Glomerular endothelial cell (primary cell): ENCODE measurements at regions not wholly inside any gene's neighbourhood (a gene's known extent, or its start where the extent isn't known, plus 50 kb on each side); places are given as distances from the start of the nearest gene placed in this dataset.
"Not testable (repeated sequence)": the region's sequence is repeated elsewhere in the genome, so short reads cannot be mapped to it uniquely, and the experiment has no call there.

Experiments
- DNase-seq: peaks from one replicate; pipeline ENCODE4 v3.0.0-alpha.2; 2011; ENCODE audit warnings: low read depth, low spot score; ENCODE audit errors: extremely low read depth

DNA sequence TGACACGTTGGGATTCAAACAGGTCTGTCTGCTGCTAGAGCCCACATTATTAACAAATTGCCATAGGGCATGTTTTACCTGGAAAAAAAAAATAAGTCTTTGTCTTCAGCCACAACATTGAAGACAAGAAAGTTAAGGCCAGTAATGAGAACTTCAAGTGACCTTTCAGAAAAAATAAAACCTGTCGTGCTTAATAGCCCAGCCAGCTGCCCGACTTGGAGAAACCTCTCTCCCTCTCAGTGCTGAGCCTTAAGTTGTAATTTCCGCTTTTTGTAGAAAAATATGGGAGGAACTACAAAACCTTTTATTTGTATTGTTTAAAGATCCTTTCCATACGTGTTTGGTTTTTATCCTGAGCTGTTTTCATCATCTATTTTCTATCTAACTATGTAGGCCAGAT, 454.3 kb upstream of the SLITRK6 start:
- DNase-seq: not testable (repeated sequence)

DNA sequence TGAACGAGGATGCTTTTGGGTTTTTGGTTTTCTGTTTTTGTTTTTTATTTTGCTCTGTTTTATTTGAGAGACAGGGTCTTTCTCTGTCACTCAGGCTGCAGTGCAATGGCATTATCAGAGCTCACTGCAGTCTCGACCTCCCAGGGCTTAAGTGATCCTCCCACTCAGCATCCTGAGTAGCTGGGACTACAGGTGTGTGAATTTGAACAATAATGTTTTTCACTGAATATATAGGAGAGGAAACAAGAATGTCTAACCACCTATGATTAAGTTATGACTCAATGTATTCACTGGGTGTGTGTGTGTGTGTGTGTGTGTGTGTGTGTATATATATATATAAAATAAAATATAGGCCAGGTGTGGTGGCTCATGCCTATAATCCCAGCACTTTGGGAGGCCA, 456.6 kb upstream of the SLITRK6 start:
- not testable (repeated sequence) for DNase-seq

DNA sequence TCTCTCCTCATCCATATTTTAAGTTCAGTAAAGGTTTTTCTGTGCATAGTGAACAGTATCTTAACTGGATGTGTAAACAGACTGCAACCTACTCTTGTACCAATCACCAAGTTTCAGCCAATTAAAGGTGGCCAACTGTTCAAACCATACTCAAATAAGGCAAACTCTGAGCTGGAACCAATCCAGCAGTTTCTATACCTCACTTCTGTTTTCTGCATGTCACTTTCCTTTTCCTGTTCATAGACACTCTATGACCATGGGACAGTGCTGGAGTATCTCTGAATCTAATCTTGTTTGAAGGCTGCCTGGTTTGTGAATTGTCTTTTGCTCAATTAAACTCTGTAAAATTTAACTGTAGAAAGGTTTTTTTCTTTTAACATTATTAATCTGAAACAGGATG, 470.3 kb upstream of the SLITRK6 start:
- no peak for DNase-seq

DNA sequence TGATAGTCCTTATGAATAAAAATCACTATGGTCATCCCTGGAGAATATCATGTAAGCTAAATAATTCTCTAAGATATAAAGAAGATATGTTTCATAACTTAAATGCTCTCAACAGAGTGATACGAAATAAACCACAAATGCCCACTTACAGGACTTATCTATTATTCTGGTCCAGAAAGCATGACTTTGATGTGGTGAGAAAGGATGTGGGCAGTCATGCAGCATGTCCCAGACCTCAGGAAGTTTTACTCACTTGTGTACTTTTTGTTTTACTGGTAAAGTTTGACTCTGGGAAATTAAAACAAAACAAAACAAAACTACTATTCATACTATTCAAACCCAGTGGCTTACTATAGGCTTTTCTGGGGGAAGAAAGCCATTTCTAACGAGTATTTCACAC, 483.2 kb upstream of the SLITRK6 start:
- peak; percentile 44 for DNase-seq

DNA sequence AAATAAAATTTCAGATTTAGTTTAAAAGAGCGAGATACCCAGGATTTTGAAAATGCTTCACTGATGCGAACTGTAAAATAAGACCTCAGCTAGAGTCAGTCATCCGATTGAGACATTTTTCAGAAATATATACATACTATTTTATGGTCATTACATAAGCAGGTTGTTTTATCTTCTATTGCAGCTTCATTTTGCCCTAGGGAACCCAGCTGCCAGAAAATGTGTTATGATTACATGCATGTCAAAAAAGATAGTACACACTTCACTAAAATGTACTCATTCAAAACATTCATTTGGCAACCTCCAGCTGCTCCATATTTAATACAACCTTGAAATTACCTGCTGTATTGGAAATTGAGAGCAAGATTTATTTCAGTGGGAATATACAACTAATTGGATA, 483.8 kb upstream of the SLITRK6 start:
- no peak for DNase-seq

DNA sequence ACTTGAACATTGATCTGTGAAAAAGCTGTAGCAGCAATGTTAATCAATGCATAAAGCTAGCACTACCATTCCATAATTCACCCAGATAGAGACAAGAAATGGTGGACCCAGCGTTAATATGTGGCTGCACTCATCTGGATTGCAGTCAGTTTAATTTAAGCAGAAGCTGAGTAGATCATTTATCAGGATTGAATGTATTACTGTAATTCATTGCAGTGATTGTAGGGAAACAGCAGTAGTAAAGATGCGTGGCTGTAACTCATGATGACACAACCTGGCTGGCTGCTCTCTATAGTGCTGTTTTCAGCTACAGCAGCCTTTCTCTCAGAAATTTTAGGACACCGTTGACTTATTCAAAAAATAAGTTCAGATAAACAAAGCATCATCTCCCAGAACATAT, 499.5 kb upstream of the SLITRK6 start:
- DNase-seq: no peak

DNA sequence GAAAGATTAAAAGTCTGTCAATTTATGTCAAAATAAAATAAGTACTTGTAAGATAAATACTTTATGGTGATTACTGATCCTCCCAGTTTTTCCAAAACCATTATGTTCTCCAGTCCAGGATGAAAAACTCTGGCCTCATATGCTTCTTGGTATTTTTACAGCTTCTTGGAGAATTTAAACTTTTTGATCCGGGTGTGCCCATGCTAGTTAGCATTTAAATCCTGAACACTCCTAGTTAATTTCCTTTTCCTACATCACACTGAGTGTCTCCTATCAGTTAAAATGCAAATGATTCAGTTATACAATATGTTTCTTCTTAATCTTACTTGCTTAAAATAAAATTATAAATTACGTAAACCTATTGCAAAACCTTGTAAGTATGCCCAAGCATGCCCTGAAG, 499.9 kb upstream of the SLITRK6 start:
- DNase-seq: no peak

DNA sequence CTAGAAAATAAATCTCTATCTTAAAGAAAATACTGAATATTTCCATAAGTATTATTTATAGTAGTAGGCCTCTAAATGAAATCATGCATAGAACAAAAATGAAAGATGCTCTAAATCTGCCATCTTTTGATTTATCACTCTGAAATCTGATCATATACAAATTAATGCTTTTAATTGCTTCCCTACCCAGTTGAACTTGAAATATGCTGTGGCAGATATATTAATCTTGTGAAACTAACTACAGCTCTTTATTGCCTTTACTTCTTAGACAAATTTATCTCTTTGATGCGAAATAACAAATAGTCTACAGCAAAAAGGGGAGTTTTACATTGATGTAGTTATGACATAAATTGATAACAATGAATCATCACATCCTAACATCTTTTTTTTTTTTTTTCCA, 510.7 kb upstream of the SLITRK6 start:
- DNase-seq: no peak

DNA sequence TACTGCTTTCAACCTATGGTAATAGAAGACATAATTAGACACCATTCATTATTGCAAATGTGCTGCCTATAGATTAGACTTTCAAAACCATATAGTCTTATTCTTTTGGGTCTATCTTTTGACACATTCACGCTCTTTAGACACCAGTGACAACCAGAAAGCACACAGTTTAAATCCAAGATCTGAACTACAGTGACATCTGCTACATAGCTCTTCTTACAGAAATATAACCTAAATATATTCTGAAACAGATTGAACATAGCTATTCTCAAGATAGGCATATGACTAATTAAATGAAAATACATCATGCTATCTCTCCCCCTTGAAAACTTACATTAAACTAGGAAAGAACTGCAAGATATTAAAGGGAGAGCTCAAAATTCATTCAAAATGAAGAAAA, 514.2 kb upstream of the SLITRK6 start:
- no peak for DNase-seq

DNA sequence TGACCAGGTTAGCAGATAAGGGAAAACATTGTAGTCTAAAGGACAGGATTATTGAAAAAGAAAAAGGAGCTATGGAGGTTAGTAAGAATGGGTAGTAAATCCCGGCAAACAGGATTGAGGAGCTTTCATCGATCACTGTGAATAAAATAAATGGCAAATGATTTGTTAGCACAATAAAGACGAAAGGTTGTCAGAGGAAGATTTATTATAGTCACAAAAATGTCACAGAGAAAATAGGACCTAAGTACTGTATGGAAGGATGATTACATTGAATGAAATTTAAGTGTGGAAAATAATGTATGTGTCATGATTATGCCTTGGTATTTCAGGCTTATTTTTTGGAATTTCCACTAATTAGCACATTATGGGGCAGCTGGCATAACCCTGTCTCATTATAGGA, 519.2 kb upstream of the SLITRK6 start:
- DNase-seq: no peak

DNA sequence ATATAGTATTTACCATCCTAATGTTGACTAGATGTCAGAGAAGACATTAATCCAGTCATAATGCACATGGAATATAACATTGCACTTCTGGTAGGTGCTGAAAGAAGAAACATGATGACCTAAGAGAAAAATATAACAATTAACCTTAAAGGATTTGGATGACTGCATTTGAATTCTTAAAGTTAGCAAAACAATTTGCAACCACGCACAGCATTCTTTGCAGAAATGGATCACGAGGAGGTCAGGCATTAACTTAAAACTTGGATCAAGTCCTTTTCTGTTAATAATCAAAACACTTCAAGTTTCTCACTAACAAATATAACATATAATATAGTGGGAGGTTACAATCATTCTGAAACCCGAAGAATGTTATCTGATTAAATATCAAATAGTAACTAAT, 525.0 kb upstream of the SLITRK6 start:
- no peak for DNase-seq

DNA sequence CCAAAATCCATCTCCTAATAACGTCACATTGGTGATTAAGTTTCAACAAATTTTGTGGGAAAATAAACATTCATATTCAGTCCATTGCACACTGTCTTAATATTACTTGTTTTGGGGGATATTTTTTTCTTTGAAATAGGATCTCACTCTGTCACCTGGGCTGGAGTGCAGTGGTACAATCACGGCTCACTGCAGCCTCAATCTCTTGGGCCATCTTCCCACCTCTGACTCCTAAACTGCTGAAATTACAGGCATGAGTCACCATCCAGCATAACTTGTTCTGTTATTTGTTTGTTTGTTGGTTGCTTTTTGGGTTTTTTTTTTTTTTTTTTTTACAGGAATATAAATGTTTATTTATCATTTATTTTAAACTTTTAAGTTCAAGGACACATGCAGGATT, 556.1 kb upstream of the SLITRK6 start:
- no peak for DNase-seq

DNA sequence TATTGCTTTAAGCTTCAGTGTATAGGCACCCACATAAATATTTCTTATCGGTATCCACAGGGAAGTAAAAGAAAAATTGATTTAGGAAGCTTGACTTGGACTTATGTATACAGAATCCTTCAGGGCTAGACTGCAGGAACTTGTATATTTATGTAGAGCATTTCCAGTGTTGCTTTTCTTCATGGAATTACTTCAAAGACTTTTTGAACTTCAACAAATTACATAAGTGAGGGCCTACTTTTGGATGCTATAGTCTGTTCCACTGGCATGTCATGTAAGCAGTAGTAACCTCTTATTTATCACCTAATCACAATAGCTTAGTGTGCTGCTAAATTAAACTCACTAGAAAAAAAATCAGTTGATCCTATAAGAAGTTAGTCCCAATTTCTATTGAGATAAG, 557.9 kb upstream of the SLITRK6 start:
- DNase-seq: no peak

DNA sequence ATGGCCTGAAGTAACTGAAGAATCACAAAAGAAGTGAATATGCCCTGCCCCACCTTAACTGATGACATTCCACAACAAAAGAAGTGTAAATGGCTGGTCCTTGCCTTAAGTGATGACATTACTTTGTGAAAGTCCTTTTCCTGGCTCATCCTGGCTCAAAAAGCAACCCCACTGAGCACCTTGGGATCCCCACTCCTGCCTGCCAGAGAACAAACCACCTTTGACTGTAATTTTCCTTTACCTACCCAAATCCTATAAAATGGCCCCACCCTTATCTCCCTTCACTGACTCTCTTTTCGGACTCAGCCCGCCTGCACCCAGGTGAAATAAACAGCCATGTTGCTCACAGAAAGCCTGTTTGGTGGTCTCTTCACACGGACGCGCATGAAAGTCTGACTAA, 564.5 kb upstream of the SLITRK6 start:
- DNase-seq: not testable (repeated sequence)

DNA sequence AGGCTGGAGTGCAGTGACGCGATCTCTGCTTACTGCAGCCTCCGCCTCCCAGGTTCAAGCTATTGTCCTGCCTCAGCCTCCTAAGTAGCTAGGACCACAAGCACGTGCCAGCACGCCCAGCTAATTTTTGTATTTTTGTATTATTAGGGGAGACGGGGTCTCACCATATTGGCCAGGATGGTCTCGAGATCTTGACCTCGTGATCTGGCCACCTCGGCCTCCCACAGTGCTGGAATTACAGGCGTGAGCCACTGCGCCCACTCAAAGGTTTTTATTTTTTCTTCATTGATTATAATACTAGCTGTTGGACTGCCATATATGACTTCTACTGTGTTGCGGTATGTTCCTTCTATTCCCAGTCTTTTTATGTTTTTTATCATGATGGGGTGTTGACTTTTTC, 569.7 kb upstream of the SLITRK6 start:
- no peak for DNase-seq

DNA sequence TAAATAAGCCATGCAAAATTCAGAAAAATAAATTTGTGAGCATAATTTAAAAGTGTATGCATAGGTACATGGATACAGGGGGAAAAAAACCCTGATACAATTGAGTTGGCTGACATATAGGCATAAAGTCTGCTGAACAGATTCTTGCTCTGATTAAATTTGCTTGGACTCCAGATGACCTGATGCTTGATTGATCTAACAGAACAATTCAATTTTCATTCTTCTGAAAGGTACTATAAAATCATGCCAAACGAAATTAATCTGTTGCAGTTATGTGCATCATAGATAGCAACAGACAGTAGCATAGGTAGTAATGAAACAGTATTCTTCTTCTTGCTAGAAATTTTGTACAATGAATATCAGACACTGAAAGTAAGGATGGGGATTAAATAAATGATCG, 578.2 kb upstream of the SLITRK6 start:
- DNase-seq: no peak

DNA sequence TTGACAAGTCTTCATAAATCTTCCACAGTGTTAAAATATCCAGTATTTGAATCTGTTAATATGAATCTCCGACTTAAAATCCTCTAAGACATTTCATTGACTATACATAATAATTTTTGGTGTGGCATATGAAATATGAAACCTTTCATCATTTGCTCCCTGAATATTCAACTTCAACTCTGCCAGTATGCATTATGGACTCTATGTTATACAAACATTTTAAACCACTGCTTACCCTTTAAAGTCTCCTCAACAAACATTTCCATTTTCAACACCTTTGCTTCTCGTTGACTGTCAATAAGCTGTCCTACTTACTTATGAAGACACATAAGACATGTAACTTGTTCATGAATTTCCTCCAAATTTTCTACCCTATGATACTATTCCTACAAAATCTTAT, 579.4 kb upstream of the SLITRK6 start:
- DNase-seq: no peak

DNA sequence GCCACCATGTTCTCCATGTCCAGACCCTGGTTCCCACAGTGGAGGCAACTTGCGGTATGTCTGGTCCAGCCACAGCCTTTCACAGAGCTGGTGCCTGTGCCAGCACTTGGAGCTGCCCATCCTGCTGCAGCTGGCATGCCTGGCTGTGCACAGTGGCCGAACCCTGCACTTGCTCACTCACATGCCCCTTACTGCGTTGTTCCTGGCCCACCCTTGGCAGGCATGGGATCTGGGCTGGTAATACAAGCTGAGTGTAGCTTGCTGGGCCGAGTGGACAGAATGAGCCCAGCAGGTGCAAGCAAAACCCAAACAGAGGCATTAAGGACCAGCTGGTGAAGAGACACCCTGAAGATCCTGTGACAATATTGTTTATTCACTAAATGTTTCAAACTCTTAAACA, 583.9 kb upstream of the SLITRK6 start:
- no peak for DNase-seq

DNA sequence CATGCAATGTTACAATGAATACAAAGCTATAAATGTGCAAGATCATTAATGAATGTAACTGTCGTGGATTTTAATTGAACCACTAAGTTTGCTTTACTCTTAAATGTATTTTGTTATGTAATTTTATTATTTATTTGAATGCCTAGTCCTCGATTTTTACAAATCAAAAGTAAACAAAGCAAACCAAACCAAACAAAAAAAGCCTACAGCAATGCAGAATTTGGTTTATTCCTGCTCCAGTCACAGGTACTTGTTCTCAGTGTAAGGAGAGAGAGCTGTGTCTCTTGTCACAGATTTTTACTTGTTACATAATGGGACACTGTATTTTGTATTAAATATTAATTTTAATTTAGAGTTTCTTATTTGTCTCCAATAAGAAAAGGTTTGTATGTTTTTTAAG, 584.3 kb upstream of the SLITRK6 start:
- DNase-seq: no peak

DNA sequence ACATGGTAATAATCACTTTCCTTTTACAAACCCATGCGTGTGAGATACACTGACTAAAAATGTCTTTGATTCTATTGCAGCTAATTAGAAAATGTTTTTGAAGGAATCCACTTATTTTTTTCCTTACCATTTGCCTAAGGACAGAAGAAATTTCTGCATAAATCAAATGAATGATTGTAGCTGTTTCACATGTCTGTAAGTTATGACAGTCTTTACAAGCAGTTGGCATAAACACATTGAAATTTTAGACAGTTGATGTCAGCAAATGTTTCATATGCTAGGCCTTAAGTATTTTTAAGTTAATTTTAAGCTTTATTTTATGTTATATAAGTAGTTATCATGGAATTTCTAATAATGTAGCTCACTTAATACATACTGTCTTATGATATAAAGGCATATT, 598.4 kb upstream of the SLITRK6 start:
- DNase-seq: no peak

DNA sequence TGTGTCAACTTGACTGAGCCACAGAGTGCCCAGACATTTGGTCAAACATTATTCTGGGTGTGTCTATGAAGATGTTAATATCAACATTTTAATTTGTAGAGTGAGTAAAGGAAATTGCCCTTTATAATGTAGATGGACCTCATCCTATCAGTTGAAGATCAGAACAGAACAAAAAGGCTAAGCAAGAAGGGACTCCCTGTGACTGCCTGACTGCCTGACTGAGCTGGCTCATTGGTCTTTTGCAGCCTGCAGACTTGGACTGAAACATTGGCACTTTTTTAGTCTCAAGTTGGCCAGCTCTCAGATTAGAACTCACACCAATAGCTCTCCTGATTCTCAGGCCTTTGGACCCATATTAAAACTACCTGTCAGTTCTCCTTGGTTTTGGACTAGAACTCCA, 600.4 kb upstream of the SLITRK6 start:
- DNase-seq: no peak

DNA sequence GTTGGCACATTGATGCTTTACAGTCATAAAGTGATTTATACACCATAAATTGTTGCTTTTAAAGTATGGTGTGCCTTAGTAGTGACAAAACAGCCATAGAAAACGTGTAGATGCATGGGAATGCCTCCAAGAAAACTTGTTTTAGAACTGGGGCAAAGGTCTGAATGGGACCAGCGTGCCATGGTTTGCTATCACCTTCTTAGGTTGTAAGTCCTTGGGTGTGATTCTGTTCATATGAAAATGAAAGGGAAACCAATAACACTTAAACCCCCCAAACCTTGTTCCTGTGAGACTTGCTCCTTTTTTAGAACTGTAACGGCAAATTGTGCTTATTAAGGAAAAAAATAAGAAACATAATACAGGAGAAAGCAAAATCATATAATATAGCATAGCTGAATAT, 603.3 kb upstream of the SLITRK6 start:
- DNase-seq: no peak

DNA sequence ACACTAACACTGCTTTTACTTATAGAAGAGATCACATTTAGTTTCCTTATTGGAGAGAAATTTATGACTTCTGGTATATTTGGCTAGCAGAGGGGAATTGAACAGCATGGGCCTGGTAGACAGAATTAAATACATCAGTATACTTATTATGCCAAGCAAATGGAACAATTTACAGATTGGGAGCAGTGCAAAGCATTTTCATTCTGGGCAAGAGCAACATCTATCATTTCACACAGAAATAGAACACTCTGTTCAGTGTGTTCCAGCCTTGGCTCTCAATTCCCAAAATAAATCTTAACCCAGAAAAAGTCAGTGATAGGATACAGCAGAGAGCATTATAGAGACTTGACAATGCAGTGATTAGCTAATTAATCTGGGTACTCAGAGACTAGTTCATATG, 604.0 kb upstream of the SLITRK6 start:
- no peak for DNase-seq
